ENCODE measurements at regions not wholly inside any gene's neighbourhood (a gene's known extent, or its start where the extent isn't known, plus 50 kb on each side); places are given as distances from the start of the nearest gene placed in this dataset.
"Not testable (repeated sequence)": the region's sequence is repeated elsewhere in the genome, so short reads cannot be mapped to it uniquely, and the experiment has no call there.

DNA sequence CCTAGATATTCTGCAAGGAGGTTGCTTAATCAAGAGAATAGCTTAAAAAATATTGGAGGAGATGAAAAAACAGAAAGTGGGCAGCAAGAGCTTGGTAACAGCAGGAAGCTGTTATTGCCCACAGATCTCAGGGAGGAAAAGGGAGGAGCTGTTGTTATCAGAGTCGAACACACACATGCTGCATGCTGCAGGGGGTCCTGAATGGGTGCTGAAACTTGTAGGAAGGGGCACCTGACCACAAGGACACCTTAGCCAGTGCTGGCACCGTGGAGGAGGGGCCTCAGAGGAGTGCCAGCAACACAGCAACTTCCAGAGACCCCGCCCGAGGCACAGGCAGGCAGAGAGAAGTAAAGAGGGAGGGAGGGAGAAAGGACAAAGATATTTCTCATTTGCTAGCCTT, 332.9 kb downstream of the SOCS6 start:
- no peak for DNase-seq (ENCODE audit: low read depth, low spot score)

DNA sequence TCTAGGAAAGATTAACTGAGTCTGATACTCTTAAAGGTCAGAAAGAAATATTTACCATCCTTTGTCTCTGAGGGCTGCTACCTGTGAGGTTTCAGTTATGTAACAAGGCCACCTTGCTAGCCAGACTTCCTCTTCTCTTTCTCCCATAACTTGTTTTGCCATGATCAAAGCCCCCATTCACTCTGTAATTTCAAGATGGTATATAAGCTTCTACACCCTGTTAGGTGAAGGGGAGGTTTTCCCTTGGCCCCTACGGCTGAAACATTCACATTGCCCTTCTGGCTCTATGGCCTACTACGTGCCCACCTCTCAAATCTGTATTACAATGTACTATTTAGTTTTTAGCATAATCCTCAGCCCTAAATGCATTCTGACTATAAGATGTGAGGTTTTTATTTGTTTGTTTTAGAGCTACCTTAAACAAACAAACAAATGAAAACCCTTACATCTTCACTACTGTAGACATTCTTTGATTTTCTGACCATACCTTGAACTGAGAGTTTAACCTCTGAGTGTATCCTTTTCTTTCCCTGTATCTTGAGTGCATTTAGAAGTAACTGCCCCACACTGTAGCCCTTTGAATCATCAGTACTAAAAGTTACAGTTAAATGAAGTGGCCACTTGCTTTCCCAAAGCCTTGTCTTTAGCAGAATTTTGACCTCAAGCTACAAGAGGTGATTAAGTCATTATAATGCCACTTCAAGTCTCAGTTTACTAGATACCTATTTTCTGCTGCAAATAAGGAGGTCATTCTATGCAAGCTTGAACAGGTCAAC, 332.2 kb downstream of the SOCS6 start:
- no peak for DNase-seq (ENCODE audit: low read depth, low spot score)

DNA sequence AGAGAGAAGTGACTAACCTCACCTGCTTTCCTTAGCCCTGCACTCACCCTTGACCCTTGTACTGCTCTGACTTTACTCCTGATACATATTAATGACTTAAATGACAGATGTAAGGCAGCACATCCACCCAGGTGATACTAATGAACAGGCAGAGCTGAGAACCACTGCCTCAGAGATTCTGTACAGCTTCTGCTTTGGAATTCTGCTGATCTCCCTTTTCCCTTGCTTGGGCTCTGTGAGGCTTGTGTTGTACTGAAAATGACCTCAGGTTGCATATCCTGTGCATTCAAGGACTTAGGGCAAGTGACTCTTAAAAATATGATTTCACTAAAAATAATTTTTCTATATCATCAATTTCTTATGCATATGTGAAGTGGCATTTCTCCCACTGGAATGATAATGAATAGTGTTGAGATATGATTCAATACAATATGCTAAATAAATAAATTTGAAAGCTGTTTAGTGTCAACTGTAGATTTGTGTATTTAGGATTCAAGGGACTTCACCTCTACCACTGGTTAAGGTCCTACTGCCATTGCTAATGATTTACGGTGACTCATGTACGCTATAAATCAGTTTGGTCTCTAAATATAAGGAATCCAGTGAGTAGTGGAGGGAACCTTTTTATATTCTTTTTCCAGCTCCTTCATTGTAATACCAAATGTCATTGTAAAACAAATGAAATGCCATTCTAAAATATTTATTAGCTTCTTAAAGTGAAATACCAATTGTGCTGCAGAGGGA, 328.3 kb downstream of the SOCS6 start:
- DNase-seq (ENCODE audit: low read depth, low spot score) = no peak

DNA sequence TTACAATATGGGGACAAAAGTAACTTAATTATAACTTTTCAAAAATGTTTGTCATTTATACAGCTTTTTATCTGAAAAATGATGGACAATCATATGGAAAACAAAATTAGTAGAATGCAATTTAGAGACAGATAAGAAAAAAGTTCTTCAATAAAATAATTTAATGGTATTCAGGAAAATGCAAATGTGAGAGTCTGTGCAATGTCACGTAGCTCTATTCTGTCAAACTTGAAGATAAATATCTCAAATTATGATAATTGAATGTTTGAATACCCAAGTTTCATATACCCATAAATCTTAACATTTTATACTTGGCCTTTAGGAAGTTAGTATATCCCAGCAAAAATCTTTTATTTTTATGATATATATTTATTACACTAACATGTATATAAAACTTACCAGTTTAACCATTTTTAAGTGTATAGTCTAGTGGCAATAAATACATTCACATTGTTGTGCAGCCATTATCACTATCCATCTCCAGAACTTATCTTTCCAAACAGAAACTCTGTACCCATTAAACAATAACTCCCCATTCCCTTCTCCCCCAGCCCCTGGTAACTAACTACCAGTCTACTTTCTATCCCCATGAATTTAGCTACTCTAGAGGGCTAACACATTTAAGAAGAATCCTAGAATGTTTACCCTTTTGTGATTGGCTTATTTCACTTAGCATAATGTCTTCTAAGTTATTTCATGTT, 311.5 kb downstream of the SOCS6 start:
- no peak for DNase-seq (ENCODE audit: low read depth, low spot score)

DNA sequence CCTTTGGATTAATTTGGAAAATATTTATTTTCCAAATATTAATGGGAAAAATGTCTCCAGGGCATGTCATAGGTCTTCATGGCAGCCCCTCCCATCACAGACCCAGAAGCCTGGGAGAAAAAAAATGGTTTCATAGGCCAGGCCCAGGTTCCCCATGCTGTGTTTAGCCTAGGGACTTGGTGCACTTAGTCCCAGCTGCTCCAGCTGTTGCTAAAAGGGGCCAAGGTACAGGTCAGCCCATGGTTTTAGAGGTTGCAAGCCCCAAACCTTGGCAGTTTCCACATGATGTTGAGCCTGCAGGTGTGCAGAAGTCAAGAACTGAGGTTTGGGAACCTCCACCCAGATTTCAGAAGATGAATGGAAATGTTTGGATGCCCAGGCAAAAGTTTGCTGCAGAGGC, 309.6 kb downstream of the SOCS6 start:
- DNase-seq (ENCODE audit: low read depth, low spot score) = no peak

DNA sequence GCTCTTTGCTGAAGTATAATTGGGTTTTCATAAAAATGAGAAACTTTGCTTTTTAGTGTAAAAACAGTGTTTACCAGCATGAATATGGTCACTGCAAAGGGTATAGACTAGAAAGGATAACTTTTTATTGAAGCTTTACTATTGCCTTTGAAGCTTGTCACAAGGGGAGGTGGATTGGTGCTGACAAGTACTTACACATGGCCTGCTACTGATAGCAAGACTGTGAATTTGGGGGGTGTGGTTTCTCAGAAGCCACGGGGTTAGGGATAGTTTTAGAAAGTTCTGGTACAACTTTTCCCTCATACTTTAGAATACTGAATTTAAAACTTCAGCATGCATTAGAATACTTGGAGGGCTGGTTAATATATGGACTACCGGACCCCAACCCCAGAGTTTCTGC, 294.1 kb downstream of the SOCS6 start:
- DNase-seq (ENCODE audit: low read depth, low spot score) = no peak

DNA sequence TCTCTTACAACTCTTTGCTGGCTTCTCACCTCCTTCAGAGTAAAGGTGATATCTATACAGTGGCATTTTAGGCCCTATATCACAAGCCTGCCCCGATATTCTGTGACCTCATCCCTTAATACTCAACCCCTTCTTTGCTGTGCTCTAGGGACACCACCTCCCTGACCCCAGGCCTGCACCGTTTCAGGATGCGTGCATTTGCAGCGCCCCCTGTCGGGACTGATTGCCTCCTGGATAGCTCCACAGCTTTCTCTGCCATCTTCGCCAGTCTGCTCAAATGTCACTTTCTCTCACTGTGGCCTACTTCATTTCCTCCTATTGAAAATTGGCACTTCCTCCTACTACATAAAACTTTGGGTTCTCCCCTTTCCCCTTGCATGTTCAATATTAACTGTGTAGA, 289.6 kb downstream of the SOCS6 start:
- DNase-seq (ENCODE audit: low read depth, low spot score) = no peak

DNA sequence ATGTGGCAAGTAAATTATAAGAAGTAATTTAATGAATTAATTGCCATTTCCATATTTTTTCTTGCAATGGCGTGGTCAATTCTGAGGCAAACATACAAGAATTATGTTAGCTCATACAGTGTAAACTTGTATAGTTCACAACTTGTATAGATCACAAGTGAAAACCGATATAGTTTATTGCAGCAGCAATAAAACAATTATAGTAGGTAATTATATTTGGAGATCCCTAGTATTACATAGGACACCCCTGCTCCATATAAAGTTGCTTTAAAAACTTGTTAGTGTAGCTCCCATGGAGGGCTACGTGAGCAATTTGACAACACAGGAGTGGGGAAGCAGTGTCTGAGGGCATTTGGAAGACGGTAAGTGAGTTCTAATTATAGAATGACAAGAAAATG, 288.2 kb downstream of the SOCS6 start:
- no peak for DNase-seq (ENCODE audit: low read depth, low spot score)

DNA sequence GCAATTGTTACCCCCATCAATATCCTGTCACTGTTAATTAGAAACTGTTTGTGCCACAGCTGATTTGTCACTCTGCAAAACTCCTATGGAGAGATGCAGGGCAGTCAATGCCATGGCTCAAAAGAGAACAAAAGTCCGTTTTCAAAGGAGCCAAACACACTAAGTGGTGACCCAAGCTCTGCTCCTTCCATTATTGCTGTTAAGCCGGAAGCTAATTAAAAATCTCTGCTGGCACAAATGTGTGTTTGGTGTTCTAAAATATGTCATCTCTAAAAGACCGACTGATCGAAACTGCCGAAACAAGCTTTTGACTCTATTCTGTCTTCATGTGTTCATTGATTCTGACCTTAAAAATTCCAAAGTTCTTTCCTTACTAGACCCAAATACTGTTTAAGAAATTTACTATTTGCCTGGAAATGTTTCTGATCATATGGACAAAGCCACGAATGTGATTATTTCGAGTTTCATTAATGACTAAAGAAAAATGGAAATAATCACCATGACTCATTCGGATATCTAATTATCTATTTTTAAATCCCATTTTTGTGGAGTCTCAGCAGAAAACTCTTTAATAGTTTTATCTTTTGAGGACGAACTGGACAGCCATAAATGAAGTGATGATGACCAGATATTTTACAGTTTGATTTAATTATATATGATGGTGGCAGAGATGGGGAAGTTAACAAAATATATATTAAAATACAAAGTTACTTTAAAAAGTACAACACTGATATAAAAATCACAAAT, 287.6 kb downstream of the SOCS6 start:
- no peak for DNase-seq (ENCODE audit: low read depth, low spot score)

DNA sequence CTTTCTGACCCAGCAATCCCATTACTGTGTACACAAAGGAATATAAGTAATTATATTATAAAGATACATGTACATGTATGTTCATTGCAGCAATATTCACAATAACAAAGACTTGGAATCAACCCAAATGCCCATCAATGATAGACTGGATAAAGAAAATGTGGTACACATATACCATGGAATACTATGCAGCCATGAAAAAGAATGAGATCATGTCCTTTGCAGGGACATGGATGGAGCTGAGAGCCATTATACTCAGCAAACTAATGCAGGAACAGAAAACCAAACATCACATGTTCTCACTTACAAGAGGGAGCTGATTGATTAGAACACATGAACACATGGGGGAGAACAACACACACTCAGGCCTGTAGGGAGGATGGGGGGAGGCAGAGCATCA, 286.1 kb downstream of the SOCS6 start:
- not testable (repeated sequence) for DNase-seq (ENCODE audit: low read depth, low spot score)

DNA sequence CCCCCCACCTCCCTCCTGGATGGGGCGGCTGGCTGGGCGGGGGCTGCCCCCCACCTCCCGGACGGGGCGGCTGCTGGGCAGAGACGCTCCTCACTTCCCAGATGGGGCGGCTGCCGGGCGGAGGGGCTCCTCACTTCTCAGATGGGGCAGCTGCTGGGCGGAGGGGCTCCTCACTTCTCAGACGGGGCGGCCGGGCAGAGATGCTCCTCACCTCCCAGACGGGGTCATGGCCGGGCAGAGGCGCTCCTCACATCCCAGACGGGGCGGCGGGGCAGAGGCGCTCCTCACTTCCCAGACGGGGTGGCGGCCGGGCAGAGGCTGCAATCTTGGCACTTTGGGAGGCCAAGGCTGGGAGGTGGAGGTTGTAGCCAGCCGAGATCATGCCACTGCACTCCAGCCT, 280.8 kb downstream of the SOCS6 start:
- DNase-seq (ENCODE audit: low read depth, low spot score) = not testable (repeated sequence)

DNA sequence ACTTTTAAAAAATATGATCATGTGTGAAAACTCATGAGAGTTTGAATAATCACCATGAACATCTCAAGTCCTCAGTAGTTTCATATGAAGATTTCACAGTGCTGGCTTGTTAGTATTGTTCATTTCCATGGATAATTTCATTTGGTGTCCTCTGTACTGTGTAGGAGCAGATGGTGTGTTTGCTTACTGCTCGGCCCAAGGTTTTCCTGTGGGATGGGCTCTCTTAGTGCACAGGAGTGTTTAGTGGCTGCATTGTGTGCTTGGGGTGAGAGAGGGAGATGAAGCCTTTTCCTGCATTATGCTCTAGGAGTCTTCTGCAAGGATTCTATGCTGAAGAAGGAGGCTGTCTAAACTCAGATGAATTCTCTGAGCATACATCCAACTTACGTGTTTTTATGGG, 270.6 kb downstream of the SOCS6 start:
- no peak for DNase-seq (ENCODE audit: low read depth, low spot score)

DNA sequence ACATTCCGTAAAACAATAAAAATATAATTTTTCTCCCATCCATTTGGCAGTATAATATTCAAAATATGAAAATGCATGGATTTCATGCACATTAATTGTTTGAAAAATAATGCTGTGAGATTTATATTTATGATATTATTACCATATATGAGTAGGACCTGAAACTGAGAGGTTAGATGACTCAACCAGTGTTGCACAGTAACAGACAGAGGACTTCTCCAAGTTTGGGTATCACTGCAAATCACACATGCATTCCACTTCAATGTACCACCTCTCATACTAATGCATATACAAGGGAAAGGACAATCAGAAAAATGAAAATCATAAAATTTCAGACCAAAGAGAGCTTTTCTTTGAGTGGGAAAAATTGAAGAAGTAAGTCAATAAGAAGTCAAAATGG, 269.5 kb downstream of the SOCS6 start:
- no peak for DNase-seq (ENCODE audit: low read depth, low spot score)

DNA sequence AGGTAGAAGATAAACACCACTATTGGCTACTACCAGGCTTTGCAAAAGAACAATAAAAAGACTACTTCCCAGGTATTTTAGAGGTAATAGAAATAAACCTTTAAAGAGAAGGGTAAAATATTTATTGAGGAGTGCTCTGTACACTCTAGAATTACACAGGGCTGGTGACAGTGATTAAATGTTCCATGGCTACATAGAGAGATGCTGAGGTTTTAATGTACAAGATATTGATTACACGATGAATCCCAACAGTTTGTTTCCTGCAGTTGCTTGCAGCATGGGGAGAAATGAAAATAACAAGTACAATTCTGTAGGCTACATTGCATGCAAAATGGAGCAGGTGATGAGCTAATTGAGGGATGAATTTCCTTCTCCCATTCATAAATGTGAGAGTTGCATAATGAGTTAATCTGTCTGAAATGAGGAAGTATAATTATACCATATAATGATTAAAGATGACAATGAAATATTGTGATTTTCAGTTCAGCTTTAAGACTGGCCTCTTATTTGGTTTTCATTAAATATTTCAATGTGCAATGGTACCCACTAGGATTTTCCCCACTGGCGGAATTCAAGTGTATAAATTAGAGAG, 266.1 kb downstream of the SOCS6 start:
- DNase-seq (ENCODE audit: low read depth, low spot score) = no peak

DNA sequence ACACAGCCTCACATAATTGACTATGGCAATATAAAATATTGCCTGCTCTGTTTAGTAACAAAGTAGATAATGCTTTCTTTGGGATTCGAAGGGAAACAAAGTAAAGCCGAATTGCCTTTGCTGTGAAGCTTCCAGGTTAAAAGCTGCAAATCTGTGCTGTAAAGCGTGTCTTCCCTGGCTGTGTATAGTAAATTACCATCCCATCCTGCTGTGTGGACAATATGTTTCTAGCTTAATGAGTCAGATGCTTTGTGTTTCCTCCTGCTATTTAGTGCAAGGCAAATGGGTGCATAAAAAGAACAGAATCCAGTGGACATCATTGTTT, 265.1 kb downstream of the SOCS6 start:
- DNase-seq (ENCODE audit: low read depth, low spot score) = no peak

DNA sequence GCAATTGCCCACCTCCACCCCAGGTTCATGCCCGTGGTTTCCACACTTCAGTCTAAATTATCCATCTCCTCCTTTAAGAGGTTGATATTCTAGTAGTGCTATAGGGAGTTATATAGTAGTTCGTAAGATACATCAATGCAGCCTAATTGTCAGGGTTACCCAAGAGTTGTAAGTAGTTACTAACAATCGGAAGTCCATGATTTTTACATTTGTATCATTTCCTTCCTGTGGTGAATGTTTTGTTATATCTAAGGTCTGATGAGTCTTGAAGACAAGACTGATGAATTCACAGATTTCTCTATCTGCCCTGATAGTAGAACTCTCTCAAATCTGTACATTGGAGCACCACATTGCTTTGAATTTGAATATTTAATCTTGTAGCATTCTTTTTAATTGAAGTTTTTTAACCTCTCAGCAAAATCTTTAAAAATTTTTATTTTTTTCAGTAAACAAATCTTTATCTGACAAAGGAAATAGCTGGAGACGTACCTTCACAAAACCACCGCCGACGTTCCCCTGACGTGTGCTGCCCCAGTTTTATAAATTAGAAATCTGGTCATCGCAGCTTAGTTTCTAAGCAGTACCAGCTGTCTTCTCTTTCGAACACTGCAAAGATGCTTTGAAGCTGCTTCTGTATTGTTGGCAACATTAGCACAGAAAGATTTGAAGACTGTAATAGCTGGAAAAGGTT, 264.5 kb downstream of the SOCS6 start:
- DNase-seq (ENCODE audit: low read depth, low spot score) = no peak

DNA sequence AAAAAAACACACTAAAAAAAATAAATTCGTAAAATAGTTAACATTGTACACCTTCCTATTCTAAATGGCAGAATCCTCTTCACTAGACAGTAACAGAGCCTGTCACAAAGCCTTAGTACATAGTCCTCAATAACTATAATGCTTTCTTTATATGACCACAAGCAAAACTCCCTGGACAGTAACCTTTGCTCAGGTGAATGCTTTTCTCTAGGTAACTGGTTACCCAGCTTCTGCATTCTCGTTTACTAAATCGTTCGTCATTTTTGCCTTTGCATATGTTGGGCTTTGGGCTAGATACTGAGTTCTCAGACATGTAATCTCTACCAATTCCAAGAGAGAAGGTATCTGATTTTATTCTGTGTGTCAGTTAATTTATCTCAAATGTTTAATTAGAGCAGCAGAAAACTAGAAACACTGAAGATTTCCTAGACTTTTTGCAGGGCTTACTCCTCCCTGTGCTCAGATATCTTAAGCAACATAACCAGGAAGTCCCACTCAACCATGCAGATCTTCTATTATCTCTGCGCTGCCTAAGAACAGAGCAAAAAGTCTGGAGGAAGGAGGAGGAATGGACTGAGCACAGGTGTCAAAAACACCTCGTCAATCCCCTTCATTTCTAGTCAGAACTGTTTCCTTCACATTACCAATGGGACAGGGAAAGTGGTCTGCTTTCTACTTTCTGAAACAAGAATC, 247.7 kb downstream of the SOCS6 start:
- no peak for DNase-seq (ENCODE audit: low read depth, low spot score)

DNA sequence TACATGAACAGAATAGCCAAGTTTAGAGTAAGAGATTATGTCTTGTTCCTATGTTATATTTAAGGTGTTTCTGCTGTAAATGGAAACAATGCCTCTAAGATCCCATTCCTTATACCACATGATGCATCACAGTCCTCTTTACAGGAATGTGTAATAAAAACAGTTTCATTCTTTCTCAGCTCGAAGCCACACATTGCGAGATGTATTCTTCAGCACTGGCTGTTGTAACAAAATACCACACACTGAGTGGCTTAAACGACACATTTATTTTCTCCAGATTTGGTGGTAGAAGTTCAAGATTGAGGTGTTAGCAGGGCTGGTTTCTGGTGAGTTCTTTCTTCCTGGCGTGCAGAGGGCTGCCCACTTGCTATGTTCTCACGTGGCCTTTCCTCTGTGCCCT, 246.2 kb downstream of the SOCS6 start:
- DNase-seq (ENCODE audit: low read depth, low spot score) = no peak

DNA sequence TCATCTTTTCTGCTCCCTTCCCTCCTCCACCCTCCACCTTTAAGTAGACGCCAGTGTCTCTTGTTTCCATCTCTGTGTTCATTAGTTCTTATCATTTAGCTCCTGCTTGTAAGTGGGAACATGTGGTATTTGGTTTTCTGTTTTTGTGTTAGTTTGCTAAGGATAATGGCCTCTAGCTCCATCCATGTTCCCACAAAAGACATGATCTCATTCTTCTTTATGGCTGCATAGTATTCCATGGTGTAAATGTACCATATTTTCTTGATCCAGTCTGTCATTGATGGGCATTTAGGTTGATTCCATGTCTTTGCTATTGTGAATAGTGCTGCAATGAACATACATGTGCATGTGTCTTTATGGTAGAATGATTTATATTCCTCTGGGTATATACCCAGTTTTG, 236.5 kb downstream of the SOCS6 start:
- not testable (repeated sequence) for DNase-seq (ENCODE audit: low read depth, low spot score)

DNA sequence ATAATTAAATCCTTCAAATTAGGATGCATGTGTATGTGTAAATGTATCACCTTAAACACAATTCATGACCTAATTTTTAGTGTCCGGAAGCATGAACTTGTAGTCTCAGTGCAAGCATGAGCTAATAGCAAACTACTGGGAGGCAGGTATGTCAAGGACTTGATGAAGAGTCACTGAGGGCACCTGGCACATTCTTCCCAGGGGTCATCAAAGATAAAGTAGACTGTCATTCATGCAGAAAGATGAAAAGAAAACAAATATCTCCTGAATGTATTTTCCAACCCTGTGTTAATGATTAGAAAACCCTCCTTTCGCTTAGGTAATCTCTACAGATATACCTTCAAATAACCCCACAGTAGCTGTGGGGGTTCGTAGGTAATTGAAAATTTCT, 234.9 kb downstream of the SOCS6 start:
- no peak for DNase-seq (ENCODE audit: low read depth, low spot score)
